Right lobe of liver (tissue), 6 donors: ENCODE measurements at regions not wholly inside any gene's neighbourhood (a gene's known extent, or its start where the extent isn't known, plus 50 kb on each side); places are given as distances from the start of the nearest gene placed in this dataset.

Experiments used
- ATAC-seq, 4 donors: fragments of 200-7000 bp; cut with Tn5 transposase; one replicate each; pipeline ENCODE4 v1.9.1; 2020; ENCODE audit warnings: mild to moderate bottlenecking in 4 of 4, moderate library complexity in 4 of 4
- DNase-seq, 3 donors: peaks; one replicate each; pipeline ENCODE4 v3.0.0-alpha.2; 2020
- H3K27ac ChIP-seq, 3 donors: fragments of 200-600 bp; one replicate each; pipeline ENCODE4 v1.8.0; 2022
- H3K27me3 ChIP-seq, 2 donors: fragments of 200-600 bp; one replicate each; pipeline ENCODE4 v1.8.0; 2022
- H3K36me3 ChIP-seq, 4 donors: fragments of 200-600 bp; sonication (generic) in 1 of 4; one replicate each; pipeline versions ENCODE4 v1.5.1 to v1.8.0; 2017 to 2022; ENCODE audit warnings: control low read depth in 1 of 4
- H3K4me1 ChIP-seq, 4 donors: fragments of 200-600 bp; sonication (generic) in 1 of 4; one replicate each; pipeline versions ENCODE4 v1.5.1 to v1.8.0; 2017 to 2022; ENCODE audit warnings: control low read depth in 1 of 4
- H3K4me3 ChIP-seq, 3 donors: fragments of 200-600 bp; one replicate each; pipeline ENCODE4 v1.8.0; 2022
- H3K9me3 ChIP-seq, 4 donors: fragments of 200-600 bp; sonication (generic) in 1 of 4; one replicate each; pipeline versions ENCODE4 v1.5.1 to v1.8.0; 2017 to 2022; ENCODE audit warnings: control low read depth in 1 of 4
- CTCF ChIP-seq, 4 donors: fragments of 200-600 bp in 3 of 4; fragments of 450-650 bp in 1 of 4; IDR thresholded peaks; one replicate each; pipeline versions ENCODE4 v1.5.1 to v1.8.0; 2016 to 2022; ENCODE audit warnings: antibody characterized with exemption in 4 of 4, mild to moderate bottlenecking in 2 of 4
- POLR2A ChIP-seq: fragments of 450-650 bp; IDR thresholded peaks from one replicate; pipeline ENCODE4 v1.6.1; 2017; ENCODE audit warnings: antibody characterized with exemption, mild to moderate bottlenecking
- WGBS: methylation state at CpG from one replicate; pipeline ENCODE4 v1.1.6; 2018; ENCODE audit warnings: low coverage, low lambda C conversion rate; ENCODE audit not compliant: insufficient coverage; ENCODE audit errors: missing lambda C conversion rate; 5-methylcytosine and 5-hydroxymethylcytosine counted together
- intact Hi-C, 2 donors: fragments of 100-400 bp; cut with DNase I; formaldehyde crosslinking; loops; one replicate each; pipeline versions ENCODE4 v1.11.2 to v1.14.1; 2022
- donor health status: DM: no; HTN: yes; CAD: no.
- donor health status: DM: no; HTN: no; CAD: no.
- donor health status: DM: no; HTN: no; CAD: no.
- donor health status: DM: no; HTN: yes; CAD: no.
- donor health status: DM: no; HTN: yes; CAD: no.

DNA sequence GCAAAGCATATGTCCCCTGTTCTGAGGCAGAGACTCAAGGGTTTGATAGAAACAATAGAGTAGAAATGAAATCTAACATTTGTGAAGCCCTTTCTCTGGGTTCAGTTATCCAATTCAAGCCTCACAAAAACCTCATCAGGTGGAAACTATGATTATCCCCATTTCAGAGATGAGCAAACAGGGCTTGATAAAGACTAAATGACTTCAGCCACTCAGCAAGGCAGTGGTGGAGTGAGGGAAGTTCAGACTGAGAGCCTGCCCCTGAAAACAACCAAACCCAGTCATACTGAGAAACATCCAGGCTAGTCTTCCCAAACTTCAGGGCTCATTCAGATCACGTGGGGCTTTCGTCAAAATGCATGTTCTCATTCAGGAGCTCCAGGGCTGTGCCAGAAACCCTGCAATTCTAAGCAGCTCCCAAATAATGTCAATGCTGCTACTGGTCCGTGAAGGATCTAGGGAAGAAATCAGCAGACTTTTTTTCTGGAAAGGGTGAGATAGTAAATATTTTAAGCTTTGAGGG is 109.6 kb upstream of the KIT start:
- ATAC-seq (no peak), DNase-seq (no peak)
- Histone ChIP-seq H3K27ac (no peak overlapping the region), H3K4me3 (no peak overlapping the region), H3K9me3 (no peaks in the 10 kb centered on the region), H3K4me1 (no peaks in the 10 kb centered on the region), H3K36me3 (no peaks in the 10 kb centered on the region), H3K27me3 (no peaks in the 10 kb centered on the region)
- intact Hi-C loops, result no loop called here
- 65% methylated on average over 3 of the region's 3 CpGs for WGBS
- TF ChIP-seq CTCF (IDR thresholded peaks at IDR 0.05) (no peak), POLR2A (no peak)

GRCh38 chr4:54548831-54549460 is 108.8 kb upstream of the KIT start:
- WGBS, result 74% methylated on average over 5 of the region's 9 CpGs
- DNase-seq, result no peak
- intact Hi-C loops, result no loop called here
- no peaks in the 10 kb centered on the region for H3K36me3 ChIP-seq
- no peak overlapping the region for H3K27ac ChIP-seq
- ATAC-seq, result peak in 2 of 4 donors; percentile 22 to 37
- H3K4me1 ChIP-seq, result no peaks in the 10 kb centered on the region
- H3K9me3 ChIP-seq, result no peaks in the 10 kb centered on the region
- no peaks in the 10 kb centered on the region for H3K27me3 ChIP-seq
- no peak overlapping the region for H3K4me3 ChIP-seq
- TF ChIP-seq CTCF (IDR thresholded peaks at IDR 0.05) (no peak), POLR2A (no peak)

DNA sequence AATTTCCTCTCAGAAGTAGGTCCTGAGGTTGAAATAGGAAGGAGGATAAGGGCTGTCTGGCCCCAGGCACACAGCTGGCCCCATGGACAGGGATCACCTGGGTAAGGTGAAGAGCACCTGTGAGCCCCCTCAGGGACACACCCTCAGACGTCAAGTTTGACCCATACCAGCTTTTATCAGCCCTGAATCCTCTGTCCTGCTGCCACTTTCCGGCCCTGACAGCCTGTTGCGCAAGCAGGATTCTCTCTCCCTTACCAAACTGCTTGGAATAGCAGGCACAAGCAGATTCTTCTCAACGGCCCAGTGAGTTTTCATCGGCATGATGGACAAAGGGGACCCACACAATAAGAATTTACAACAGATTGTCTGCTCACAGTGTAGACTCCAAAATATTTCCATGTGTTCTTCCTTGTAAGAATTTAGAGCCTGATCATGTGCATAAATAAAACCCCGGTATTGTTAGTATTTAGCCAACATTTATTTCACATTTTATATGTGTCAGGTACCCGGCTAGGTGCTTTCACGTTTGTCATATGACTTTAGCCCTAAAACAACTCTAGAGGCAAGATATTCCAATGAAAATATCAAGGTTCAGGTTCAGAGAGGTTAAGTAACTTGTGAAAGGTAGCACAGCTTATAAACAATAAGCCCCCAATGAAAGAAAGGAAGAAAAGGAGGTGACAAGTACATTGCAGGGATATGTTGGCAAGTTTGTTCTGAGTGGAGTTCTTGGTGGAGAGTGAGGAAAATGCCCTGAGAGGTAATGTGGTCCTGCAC is 107.2 kb upstream of the KIT start:
- TF ChIP-seq POLR2A, result no peak
- TF ChIP-seq CTCF (IDR thresholded peaks at IDR 0.05), result no peak
- Histone ChIP-seq H3K27me3 (no peaks in the 10 kb centered on the region), H3K9me3 (no peaks in the 10 kb centered on the region), H3K27ac (no peak overlapping the region), H3K4me3 (no peak overlapping the region), H3K36me3 (no peaks in the 10 kb centered on the region), H3K4me1 (no peaks in the 10 kb centered on the region)
- intact Hi-C loops, result no loop called here
- 44% methylated on average over 7 of the region's 8 CpGs for WGBS
- DNase-seq, result no peak
- ATAC-seq, result peak; percentile 26 to 77 (median 39)

DNA sequence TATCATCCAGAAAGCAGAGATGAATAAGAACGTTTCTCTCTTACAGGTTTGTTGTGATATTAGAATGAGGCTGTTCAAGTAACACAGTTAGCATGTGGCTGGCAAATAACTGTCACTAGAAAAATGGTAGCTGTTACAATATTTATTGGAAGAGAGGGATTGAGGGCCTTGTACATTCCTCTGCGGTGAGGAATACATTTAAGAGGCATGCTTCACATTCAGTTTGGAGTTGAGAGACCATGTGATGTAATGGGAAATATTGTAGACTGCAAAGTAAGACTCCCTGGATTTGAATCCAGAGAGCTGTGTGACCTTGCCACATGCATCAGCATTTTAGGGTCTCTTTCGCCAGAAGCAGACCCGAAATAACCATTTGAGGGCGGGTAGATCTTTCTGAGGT is 104.8 kb upstream of the KIT start:
- no peaks in the 10 kb centered on the region for H3K36me3 ChIP-seq
- ATAC-seq (no peak), DNase-seq (no peak)
- H3K27me3 ChIP-seq, result no peaks in the 10 kb centered on the region
- no peaks in the 10 kb centered on the region for H3K9me3 ChIP-seq
- H3K4me1 ChIP-seq, result no peaks in the 10 kb centered on the region
- H3K27ac ChIP-seq, result no peak overlapping the region
- WGBS, result 53% methylated on average over 3 of the region's 5 CpGs
- intact Hi-C loops, result no loop called here
- TF ChIP-seq POLR2A (no peak), CTCF (IDR thresholded peaks at IDR 0.05) (no peak)
- H3K4me3 ChIP-seq, result no peak overlapping the region
